HG02763 (cell line): ENCODE measurements at regions not wholly inside any gene's neighbourhood (a gene's known extent, or its start where the extent isn't known, plus 50 kb on each side); places are given as distances from the start of the nearest gene placed in this dataset.
"Not testable (repeated sequence)": the region's sequence is repeated elsewhere in the genome, so short reads cannot be mapped to it uniquely, and the experiment has no call there.

Experiments used
- ATAC-seq: cut with Tn5 transposase; IDR thresholded peaks from one replicate; pipeline ENCODE4 v1.9.1; 2021; ENCODE audit warnings: mild to moderate bottlenecking, moderate library complexity; ENCODE audit not compliant: unreplicated experiment

DNA sequence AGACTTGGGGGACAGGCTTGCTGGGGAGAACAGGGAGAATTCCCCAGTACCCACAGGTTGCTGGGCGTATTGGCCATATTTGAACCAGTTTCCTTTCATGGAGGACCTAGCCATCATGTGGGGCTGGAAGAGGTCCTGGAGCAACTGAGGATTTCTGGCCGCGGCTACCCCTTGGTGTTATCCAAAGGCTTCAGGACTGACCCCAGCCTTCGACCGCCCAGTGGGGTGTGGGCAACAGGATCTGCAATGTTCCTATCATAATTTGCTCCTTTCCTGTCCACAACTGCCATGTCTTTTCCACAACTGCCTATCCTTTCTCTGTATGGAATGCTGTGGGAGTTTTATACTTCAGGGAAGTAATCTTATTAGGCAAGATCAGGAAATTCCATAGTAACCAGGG is 1053.6 kb upstream of the SLC39A10 start:
- no peak for ATAC-seq

DNA sequence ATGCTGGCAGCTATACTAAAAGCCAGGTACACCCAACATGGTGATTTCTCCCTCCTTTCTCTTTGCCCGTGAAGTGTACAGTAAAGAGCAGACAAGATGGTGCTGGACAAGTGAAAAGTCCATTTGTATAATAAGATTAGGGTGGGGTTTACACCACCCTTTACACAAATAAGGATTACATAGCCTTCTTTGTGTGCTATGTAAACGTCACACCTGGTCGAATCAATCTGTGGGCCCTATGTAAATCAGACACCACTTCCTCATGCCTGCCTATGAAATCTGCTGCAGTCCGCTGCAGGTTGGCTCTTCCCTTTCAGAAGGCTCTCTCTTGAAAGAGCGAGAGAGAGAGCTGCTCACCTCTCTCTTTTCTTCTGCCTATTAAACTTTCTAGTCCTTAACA is 1054.3 kb upstream of the SLC39A10 start:
- no peak for ATAC-seq

GRCh38 chr2:194591192-194591591 is 1065.8 kb upstream of the SLC39A10 start:
- no peak for ATAC-seq

GRCh38 chr2:194587739-194588270 is 1069.2 kb upstream of the SLC39A10 start:
- ATAC-seq = no peak

DNA sequence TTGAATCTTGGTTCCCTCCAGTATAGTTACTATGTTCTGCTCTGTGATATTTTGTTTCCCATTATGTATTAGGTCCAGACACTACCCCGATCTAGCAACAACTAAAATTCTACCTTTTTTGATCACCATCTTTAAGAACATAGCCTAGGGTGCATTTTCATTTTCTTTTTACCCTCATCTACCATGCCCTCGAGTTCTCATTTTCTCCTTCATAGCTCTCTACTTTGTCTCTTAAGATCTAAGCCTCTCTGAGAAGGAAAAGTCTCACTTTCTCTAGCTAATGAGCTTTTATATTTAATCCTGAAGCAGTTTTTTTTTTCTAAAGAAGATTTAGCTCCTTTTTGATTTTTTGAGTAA is 1089.4 kb upstream of the SLC39A10 start:
- ATAC-seq = peak; percentile 41

GRCh38 chr2:194566907-194567660 is 1089.9 kb upstream of the SLC39A10 start:
- peak; percentile 89 for ATAC-seq

DNA sequence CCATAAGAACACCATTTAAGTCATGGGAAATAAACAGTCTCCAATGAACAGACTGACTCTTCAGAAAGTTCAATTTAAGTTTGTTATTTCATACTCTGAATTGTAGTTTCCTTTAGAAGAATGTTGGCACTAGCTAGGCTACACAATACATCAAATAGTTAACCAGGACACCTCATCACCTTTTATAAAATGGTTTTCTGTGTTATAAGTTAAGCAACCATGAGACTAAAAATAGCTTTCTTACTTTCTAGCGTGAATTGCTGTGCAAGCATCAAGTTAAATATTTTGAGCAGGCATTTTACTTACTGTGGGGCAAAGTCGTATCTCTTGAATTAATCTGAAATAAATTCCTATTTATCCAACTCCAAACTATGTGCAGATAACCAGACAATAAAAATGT is 1092.6 kb upstream of the SLC39A10 start:
- ATAC-seq = no peak

- ATAC-seq = no peak
Measured at GRCh38 chr2:194562329-194562728, 1094.7 kb upstream of the SLC39A10 start.

DNA sequence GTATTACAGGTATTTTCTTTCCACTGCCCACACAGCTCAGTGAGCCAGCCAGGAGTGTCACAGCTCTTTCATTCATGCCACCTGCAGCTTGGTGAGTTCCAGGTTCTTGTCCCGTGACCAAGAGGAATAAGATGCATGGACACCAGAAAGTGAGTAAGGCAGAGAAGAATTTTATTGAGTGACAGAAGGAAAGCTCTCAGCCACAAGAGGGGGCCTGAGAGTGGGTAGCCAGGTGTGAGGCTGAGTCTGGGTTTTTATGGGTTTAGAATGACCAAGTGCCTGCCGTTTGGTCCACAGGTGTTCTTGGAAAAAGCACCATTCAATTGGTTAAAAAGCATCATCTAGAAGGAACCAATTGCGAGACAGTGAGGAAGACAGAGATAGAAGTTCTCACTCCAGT is 1097.1 kb upstream of the SLC39A10 start:
- no peak for ATAC-seq

GRCh38 chr2:194559523-194559922 is 1097.5 kb upstream of the SLC39A10 start:
- ATAC-seq = no peak

- ATAC-seq = no peak
Measured at GRCh38 chr2:194557993-194558392, 1099.0 kb upstream of the SLC39A10 start.

DNA sequence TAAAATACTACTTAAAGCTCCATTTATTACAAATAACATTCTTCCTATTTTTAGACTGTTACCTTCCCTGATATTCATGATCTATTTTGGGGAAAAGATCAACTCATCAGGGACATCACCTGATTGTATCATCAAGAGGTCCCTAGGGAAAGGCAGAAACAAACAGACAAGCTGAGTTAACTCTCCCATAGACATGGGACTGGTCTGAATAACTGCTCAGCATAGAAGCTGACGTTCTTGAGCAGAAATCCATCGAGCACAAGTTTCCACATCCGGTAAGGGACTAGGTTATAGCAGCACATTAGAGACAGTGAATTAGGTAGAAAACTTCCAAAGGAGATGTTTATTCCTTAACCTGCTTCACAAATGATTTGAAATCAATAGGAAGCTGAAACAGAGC is 1100.4 kb upstream of the SLC39A10 start:
- ATAC-seq = no peak

DNA sequence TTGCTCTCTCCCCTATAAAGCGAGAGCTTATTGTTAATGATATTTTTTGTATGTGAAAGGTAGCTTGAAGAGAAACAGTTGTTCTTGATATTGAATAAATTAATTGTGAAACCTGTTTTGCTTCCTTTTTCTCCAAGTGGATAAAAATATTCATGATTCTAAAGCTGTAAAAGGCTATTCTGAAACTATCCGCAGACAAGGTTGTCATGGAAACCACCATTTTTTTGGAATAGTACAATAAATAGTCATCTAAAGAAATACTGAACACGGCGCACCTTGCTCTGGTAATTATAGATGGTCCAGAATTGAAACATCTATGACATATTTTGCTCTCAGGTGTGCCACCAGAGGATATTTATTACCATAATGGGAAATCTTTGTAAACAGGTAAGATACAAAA is 1103.0 kb upstream of the SLC39A10 start:
- no peak for ATAC-seq

DNA sequence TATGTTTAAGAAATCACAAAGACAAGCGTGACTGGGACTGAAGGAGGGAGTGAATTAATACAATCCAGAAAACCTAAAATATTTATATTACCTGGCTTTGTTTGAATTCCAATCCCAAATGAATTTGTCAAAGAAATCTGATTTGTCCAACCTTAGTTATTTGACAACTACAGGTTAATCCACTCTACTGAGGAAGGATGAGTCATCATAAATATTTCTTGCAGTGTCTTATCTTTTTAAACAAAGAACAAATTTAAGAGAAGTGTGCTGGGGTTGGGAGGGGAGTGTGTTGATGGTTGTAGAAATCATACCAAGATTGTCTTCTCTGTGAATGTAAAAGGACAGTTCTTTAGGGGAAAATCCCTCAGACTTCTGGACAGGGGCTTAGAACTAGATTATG is 1106.3 kb upstream of the SLC39A10 start:
- no peak for ATAC-seq

GRCh38 chr2:194549387-194549786 is 1107.6 kb upstream of the SLC39A10 start:
- no peak for ATAC-seq

DNA sequence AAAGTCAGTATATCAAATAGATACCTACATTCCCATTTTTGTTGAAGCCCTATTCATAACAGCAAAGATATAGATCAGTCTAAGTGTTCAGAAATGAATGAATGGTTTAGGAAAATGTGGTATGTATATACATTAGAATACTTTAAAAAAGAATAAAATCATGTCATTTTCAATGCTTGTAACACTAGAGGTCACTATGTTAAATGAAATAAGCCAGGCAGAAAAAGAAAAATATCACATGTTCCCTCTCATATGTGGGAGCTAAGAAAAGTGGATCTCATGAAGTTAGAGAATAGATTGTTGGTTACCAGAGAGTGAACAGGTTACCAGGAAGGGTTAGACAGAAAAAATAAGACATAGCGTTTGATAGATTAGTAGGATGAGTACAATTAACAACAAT is 1111.0 kb upstream of the SLC39A10 start:
- no peak for ATAC-seq

DNA sequence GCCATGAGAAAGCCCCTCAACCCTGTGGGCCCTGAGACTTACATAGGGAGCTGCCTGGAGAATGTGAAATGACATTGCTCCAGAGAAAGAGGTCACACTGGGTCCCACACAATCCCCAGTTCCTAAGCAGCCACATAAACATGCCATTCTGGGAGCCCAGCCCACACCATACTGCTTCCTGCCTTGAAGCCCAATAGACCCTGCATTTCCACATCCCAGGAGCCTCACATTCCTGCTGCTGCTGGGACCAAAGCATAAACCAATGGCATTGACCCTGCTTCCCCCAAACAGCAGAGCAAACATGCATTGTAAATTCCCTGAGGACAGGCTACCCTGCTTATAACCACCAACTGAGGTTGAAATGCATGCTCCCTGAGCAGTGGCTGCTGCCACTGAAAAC is 1117.6 kb upstream of the SLC39A10 start:
- ATAC-seq = no peak

DNA sequence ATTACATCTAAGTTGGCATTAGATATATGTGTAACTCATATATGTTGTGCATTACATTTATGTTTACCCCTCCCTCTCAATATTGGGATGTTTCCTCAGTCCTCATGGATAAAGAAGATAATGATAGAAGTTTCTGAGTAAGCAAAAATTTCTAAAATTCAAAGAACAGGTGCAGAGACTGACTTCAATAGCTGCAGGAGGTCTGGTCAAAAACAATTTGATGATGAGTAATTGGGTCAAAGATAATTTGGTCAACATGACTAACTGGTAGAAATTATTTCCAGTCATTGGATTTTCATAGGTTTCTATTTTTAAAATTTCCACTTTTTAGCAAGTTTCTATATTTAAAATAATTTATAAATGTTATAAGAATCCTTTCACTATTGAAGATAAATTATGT is 1130.9 kb upstream of the SLC39A10 start:
- no peak for ATAC-seq

- no peak for ATAC-seq
Measured at GRCh38 chr2:194514281-194514680, 1142.7 kb upstream of the SLC39A10 start.

DNA sequence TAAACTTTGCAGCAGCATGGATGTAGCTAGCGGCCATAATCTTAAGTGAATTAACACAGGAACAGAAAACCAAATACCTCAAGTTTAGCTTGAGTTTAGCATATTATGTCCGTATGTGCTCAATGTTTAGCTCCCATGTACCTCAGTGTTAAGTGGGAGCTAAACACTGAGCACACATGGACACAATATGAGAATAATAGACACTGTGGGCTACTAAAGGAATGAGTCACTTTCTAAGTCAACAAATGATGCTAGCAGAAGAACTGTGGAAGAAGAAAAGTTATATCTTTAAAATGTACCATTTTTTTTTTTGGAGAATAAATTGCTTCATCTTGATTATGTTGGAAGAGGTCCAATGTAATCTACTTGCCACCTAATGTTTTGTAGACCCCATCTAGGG is 1146.0 kb upstream of the SLC39A10 start:
- ATAC-seq = not testable (repeated sequence)

- not testable (repeated sequence) for ATAC-seq
Measured at GRCh38 chr2:194504876-194505275, 1152.2 kb upstream of the SLC39A10 start.

DNA sequence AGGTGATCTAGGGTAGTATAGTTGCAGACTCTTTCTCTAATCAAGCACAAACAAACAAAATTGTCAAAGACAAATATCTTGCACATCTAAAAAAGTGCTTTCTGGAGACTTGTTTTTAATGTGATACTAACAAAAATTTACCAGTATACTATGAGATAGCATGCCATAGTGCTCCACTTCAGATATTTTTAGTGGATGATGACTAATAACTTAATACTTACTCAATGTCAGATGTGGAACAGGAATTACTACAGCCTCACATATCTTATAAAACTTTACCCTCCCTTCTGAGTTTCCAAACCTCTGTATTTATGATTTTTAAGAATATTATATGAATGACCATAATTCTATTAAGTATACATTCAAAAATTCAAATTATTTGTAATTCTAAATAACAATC is 1162.0 kb upstream of the SLC39A10 start:
- no peak for ATAC-seq

GRCh38 chr2:194494401-194494800 is 1162.6 kb upstream of the SLC39A10 start:
- ATAC-seq = no peak
